ENCODE measurements at regions not wholly inside any gene's neighbourhood (a gene's known extent, or its start where the extent isn't known, plus 50 kb on each side); places are given as distances from the start of the nearest gene placed in this dataset.
"Not testable (repeated sequence)": the region's sequence is repeated elsewhere in the genome, so short reads cannot be mapped to it uniquely, and the experiment has no call there.

DNA sequence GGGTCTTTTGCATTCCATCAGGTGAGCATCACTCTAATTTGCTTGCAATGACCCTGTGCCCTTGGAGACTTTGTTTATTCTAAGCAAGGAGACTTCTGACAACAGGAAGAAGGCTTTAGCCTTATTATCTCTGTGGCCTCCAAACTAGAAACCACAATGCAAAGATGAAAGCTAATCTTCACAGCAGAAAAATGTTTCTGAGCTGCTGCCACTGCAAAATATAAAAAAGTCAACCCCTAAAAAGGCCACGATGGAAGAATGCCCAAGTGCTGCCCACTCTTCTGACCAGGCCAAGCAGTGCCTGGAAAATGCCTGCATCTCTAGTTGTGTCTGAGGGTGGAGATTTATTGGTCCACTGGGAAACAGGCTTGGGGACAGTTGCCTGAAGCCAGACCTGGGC lies 299.9 kb downstream of the C7orf25 start:
- peak; percentile 67 for DNase-seq

- DNase-seq: peak; percentile 84
Measured at GRCh38 chr7:42611289-42611928, 300.5 kb downstream of the C7orf25 start.

GRCh38 chr7:42606193-42606905 lies 305.5 kb downstream of the C7orf25 start:
- DNase-seq: peak; percentile 62

- peak; percentile 54 for DNase-seq
Measured at GRCh38 chr7:42605406-42606192, 306.3 kb downstream of the C7orf25 start.

DNA sequence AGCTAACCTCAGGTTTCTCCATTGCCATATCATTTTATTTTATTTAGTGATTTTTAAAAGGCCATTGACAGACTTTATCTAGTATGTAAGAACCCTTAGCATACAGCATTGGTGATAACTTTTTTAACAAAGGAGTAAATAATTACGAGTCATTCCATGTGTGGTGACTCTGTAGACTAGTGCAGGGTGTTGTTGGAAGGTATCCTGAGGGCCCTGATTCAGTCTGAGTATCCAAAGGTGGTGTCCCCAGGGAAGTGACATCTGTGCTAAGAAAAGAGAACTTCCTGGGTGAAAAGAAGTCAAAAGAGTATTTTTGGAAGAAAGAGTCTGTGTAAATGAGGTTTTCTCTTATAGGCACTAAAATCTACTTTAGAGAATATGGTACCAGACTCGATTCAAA lies 308.4 kb downstream of the C7orf25 start:
- no peak for DNase-seq

GRCh38 chr7:42597300-42597699 lies 314.6 kb downstream of the C7orf25 start:
- peak; percentile 62 for DNase-seq

DNA sequence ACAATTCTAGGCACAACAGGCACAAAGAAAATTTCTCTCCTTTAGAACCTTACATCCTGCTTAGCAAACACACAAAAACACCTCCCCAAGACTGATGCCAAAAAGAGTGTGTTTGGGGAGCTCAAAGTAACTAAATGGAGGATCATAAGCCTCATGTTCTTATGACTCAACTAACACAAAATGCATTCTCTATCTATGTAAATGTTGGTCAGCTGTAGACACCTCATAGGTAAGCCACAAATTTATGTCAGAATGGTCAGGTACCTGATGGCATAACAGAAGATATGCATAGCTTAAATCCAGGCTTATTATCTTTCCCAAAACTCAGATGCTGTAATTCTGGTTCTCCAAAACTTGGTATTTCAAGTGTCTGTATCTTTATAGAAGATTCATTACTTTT lies 315.1 kb downstream of the C7orf25 start:
- no peak for DNase-seq

- no peak for DNase-seq
Measured at GRCh38 chr7:42593860-42594259, 318.0 kb downstream of the C7orf25 start.

- DNase-seq: no peak
Measured at GRCh38 chr7:42590771-42591310, 321.0 kb downstream of the C7orf25 start.

DNA sequence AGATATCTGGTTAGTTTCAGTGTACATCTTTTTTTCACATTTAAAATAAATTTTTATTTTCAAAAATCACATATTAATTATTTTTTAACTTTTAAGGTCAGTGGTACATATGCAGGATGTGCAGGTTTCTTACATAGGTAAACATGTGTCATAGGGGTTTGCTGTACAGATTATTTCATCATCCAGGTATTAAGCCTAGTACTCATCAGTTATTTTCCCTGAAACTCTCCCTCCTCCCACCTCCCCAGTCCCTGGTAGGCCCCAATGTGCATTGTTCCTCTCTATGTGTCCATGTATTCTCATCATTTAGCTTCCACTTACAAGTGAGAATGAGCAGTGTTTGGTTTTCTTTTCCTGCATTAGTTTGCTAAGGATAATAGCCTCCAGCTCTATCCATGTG lies 323.0 kb downstream of the C7orf25 start:
- DNase-seq: no peak

GRCh38 chr7:42587806-42588205 lies 324.1 kb downstream of the C7orf25 start:
- DNase-seq: no peak

DNA sequence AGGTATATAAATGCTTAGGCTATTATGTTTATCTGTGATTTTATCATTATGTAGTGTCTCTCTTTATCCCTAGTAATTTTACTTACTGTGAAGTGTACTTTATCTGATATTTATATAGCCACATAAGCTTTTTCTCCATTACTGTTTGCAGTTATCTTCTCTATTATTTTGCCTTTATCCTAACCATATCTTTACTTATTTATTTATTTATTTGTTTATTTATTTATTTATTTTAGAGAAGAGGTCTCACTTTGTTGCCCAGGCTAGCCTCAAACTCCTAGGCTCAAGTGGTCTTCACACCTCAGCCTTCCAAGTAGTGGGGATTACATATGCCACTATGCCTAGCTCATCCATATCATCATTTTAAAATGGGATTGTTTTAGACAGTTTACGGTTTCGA lies 331.8 kb downstream of the C7orf25 start:
- DNase-seq: no peak

- no peak for DNase-seq
Measured at GRCh38 chr7:42575171-42575570, 336.7 kb downstream of the C7orf25 start.

GRCh38 chr7:42574685-42575084 lies 337.2 kb downstream of the C7orf25 start:
- DNase-seq: peak; percentile 32

DNA sequence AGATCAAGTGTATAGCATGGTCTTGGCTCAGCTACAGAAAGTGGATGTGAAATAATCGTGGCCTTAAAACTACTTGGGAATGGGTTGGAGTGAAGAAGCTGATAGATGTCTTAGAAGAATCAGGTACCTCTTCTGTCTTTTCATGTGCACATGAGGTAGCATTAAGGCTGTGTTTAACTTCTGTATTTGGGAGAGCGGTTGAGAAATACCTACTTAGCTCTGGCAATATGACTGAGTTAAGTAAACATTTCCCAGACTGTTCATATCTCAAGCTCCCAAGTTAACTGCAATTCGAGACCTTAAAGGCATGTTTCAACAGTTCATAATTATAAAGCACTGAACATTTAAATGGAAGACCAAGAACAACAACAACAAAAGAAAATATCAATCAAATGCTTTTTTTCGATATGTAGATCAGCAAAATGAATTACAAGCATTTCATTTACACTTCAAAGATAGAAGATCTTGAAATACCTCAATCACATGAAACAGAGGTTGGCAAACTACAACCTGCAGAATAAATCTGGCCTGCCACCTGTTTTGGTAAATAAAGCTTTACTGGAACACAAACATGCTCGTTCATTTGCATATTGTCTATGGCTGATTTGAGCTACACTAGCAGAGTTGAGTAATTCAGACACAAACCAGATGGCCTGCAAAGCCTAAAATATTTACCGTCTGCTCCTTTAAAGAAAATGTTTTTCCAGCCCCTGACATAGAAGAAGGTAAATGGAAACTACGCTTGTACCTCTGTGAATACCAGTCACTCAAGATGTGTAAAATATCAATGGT lies 337.1 kb upstream of the GLI3 start:
- DNase-seq: no peak

DNA sequence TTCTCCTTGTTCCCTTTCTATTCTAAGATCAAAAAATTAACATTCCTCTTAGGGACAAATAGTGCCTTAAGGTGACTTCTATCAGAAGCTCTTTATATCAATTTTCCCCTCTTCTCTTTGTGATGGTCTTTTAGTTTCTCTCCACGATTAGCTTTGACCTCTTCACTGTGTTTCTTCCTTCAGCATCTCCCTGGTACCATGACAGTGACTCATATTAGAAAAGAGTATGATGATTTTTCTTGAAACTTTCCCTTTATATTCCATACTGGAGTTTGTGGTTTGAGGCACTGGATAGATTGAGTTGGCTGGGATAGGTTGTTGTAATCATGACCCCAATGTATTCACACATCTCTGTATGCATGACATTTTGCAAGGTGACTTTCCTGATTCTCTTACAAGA lies 335.6 kb upstream of the GLI3 start:
- no peak for DNase-seq

DNA sequence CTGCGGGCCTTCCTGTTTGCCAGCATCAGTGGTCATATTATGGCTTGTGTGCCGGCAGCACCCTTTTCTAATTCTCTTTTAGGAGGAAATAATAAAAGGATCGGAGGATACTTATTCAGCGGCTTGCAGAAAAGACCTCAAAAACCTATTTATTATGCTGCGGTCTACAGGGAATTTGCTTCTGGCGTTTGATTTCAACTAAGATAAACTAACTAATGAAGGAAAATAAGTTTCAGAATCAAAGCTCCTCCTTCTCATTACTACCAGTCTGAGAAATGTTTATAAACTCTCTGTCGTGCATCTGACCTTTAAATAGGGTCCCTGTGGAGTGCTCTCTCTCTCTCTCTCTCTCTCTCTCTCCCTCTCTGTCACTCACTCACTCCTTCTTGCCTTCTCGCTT lies 335.0 kb upstream of the GLI3 start:
- no peak for DNase-seq

GRCh38 chr7:42570944-42571343 lies 333.9 kb upstream of the GLI3 start:
- no peak for DNase-seq

DNA sequence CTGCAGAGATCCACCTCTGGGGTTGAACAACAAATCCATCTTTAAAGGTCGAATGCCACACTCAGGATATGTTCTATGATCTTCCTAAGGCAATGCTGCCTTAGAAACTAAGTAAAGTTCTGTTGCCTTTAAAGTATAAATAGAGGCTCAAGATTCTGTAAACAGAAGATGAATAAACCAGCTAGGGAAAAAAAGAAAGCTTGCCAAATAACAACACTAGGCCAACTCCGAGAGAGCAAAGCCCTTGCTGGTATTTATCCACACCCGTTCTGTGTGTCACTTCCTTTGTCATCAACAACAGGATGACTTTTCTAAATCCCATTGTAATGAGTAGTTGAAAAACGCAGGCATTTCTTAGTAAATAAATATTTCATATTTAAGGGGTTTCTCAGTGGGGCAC lies 330.0 kb upstream of the GLI3 start:
- no peak for DNase-seq

- DNase-seq: no peak
Measured at GRCh38 chr7:42561797-42562196, 324.8 kb upstream of the GLI3 start.

- DNase-seq: no peak
Measured at GRCh38 chr7:42560866-42561265, 323.9 kb upstream of the GLI3 start.

GRCh38 chr7:42554932-42555331 lies 317.9 kb upstream of the GLI3 start:
- DNase-seq: not testable (repeated sequence)

GRCh38 chr7:42552227-42552626 lies 315.2 kb upstream of the GLI3 start:
- DNase-seq: no peak

Measured in RPMI8226 (cell line).